OCI-LY3 (cell line): ENCODE measurements at regions not wholly inside any gene's neighbourhood (a gene's known extent, or its start where the extent isn't known, plus 50 kb on each side); places are given as distances from the start of the nearest gene placed in this dataset.

Experiments
- CTCF ChIP-seq: fragments of 200-600, 300-600 bp; sonication (generic); IDR thresholded peaks from 2 replicates; pipeline ENCODE4 v1.5.1; 2014; ENCODE audit warnings: antibody characterized with exemption, low read length, low read depth
- EZH2phosphoT487 ChIP-seq: fragments of 200-600 bp; shearing (Covaris generic); IDR thresholded peaks from 2 replicates; pipeline ENCODE4 v1.6.1; 2018; ENCODE audit warnings: antibody characterized with exemption, mixed run types, low read depth

- TF ChIP-seq CTCF (no peak), EZH2phosphoT487 (no peak)
Observed at GRCh38 chr1:50295566-50295965, 127.7 kb downstream of the DMRTA2 start.
